IMR-90 (cell line): ENCODE measurements at regions not wholly inside any gene's neighbourhood (a gene's known extent, or its start where the extent isn't known, plus 50 kb on each side); places are given as distances from the start of the nearest gene placed in this dataset.

Experiments used
- ATAC-seq: fragments of 200-7000 bp; cut with Tn5 transposase; 2 replicates; pipeline ENCODE4 v1.9.1; 2020; ENCODE audit warnings: low read depth, mild to moderate bottlenecking, moderate library complexity
- BruUV-seq: library from RNA; stranded (reverse); fragments of 400-500 nt; replicated peaks from 2 replicates; lab custom pipeline; 2021; lab: Mats Ljungman, UMichigan
- CTCF ChIA-PET: fragments of 300-600 bp; formaldehyde crosslinking; extraction: SDS; loops from one replicate; lab custom pipeline; 2021; ENCODE audit warnings: antibody characterized with exemption; lab: Yijun Ruan, JAX
- POLR2A ChIA-PET: fragments of 300-600 bp; sonication (Branson Sonifier 250); formaldehyde crosslinking; loops from one replicate; lab custom pipeline; 2022; ENCODE audit warnings: antibody characterized with exemption; ENCODE audit not compliant: unreplicated experiment; lab: Charles Lee
- DNase-seq: peaks from one replicate; pipeline ENCODE4 v3.0.0; 2013
- H2AFZ ChIP-seq: replicated peaks from 2 replicates; pipeline ENCODE3; 2013; ENCODE audit warnings: low read length, mild to moderate bottlenecking; ENCODE audit not compliant: poor library complexity
- H2AK5ac ChIP-seq: 2 replicates; pipeline ENCODE4 v1.6.1; 2013; ENCODE audit warnings: low read depth, low read length, inconsistent platforms
- H2AK9ac ChIP-seq: replicated peaks from 2 replicates; pipeline ENCODE3; 2013; ENCODE audit warnings: mild to moderate bottlenecking, low read depth, low read length, moderate library complexity; ENCODE audit not compliant: poor library complexity
- H2BK120ac ChIP-seq: 2 replicates; pipeline ENCODE4 v1.6.1; 2013; ENCODE audit warnings: low read depth, low read length, inconsistent platforms
- H2BK15ac ChIP-seq: 3 replicates; pipeline ENCODE4 v1.6.1; 2013; ENCODE audit warnings: low read depth, low read length, inconsistent platforms
- H2BK20ac ChIP-seq: 2 replicates; pipeline ENCODE4 v1.6.1; 2013; ENCODE audit warnings: low read depth, mild to moderate bottlenecking, inconsistent platforms, low read length, moderate library complexity
- H2BK5ac ChIP-seq: 2 replicates; pipeline ENCODE4 v1.6.1; 2013; ENCODE audit warnings: mild to moderate bottlenecking, low read depth, low read length, inconsistent platforms; ENCODE audit not compliant: poor library complexity, severe bottlenecking
- H3K14ac ChIP-seq: replicated peaks from 2 replicates; pipeline ENCODE4 v1.6.1; 2013; ENCODE audit warnings: low read depth, low read length, inconsistent platforms
- H3K18ac ChIP-seq: 2 replicates; pipeline ENCODE4 v1.6.1; 2013; ENCODE audit warnings: low read depth, low read length, control low read depth
- H3K23ac ChIP-seq: 2 replicates; pipeline ENCODE4 v1.6.1; 2013; ENCODE audit warnings: low read depth, low read length, inconsistent platforms
- H3K27ac ChIP-seq: 2 replicates; pipeline ENCODE4 v1.5.1; 2013; ENCODE audit warnings: mild to moderate bottlenecking, control low read depth, low read length; ENCODE audit not compliant: insufficient read depth
- H3K27me3 ChIP-seq: 2 replicates; pipeline ENCODE4 v1.6.1; 2013; ENCODE audit warnings: low read length; ENCODE audit not compliant: control insufficient read depth, insufficient read depth
- H3K36me3 ChIP-seq: 2 replicates; pipeline ENCODE4 v1.6.1; 2013; ENCODE audit warnings: low read length, mixed read lengths; ENCODE audit not compliant: control insufficient read depth, insufficient read depth
- H3K4ac ChIP-seq: 2 replicates; pipeline ENCODE4 v1.6.1; 2013; ENCODE audit warnings: low read depth, low read length, inconsistent platforms
- H3K4me1 ChIP-seq: 2 replicates; pipeline ENCODE4 v1.6.1; 2013; ENCODE audit warnings: low read length, mixed read lengths; ENCODE audit not compliant: control insufficient read depth, insufficient read depth
- H3K4me2 ChIP-seq: 2 replicates; pipeline ENCODE4 v1.6.1; 2013; ENCODE audit warnings: low read depth, mild to moderate bottlenecking, control low read depth, low read length, moderate library complexity
- H3K4me3 ChIP-seq: 2 replicates; pipeline ENCODE4 v1.5.1; 2013; ENCODE audit warnings: low read depth, mild to moderate bottlenecking, control low read depth, low read length, moderate library complexity; ENCODE audit not compliant: insufficient read depth
- H3K56ac ChIP-seq: 2 replicates; pipeline ENCODE4 v1.6.1; 2013; ENCODE audit warnings: low read length, inconsistent platforms; ENCODE audit not compliant: insufficient read depth; ENCODE audit errors: extremely low read depth
- H3K79me1 ChIP-seq, 2 experiments: 2 replicates each; pipeline ENCODE4 v1.6.1; 2013; ENCODE audit warnings: low read length in 2 of 2, inconsistent platforms in 1 of 2, low read depth in 1 of 2
- H3K9ac ChIP-seq: 2 replicates; pipeline ENCODE4 v1.6.1; 2013; ENCODE audit warnings: low read depth, low read length, control low read depth
- H3K9me1 ChIP-seq: 2 replicates; pipeline ENCODE4 v1.6.1; 2013; ENCODE audit warnings: low read length, inconsistent platforms; ENCODE audit not compliant: insufficient read depth
- H3K9me3 ChIP-seq: 2 replicates; pipeline ENCODE4 v1.6.1; 2013; ENCODE audit warnings: low read length; ENCODE audit not compliant: control insufficient read depth, insufficient read depth
- H4K20me1 ChIP-seq: 2 replicates; pipeline ENCODE4 v1.6.1; 2013; ENCODE audit warnings: low read length, inconsistent platforms; ENCODE audit not compliant: insufficient read depth
- H4K5ac ChIP-seq: 2 replicates; pipeline ENCODE4 v1.6.1; 2013; ENCODE audit warnings: mild to moderate bottlenecking, low read depth, low read length, control low read depth
- H4K8ac ChIP-seq, 2 experiments: 2 replicates each; pipeline ENCODE4 v1.6.1; 2013; ENCODE audit warnings: low read depth in 2 of 2, low read length in 2 of 2, control low read depth in 1 of 2, inconsistent platforms in 1 of 2
- H4K91ac ChIP-seq: 2 replicates; pipeline ENCODE4 v1.6.1; 2013; ENCODE audit warnings: low read depth, low read length, inconsistent platforms; ENCODE audit not compliant: insufficient read depth
- BHLHE40 ChIP-seq: fragments of 150-350 bp; IDR thresholded peaks from 2 replicates; pipeline ENCODE4 v1.6.1; 2016; ENCODE audit warnings: mild to moderate bottlenecking, low read depth, low read length
- CHD1 ChIP-seq: IDR thresholded peaks from 2 replicates; pipeline ENCODE4 v1.6.1; 2012; ENCODE audit warnings: low read depth, low read length, improper control_type of control experiment
- FOS ChIP-seq: fragments of 150-350 bp; IDR thresholded peaks from 2 replicates; pipeline ENCODE4 v1.6.1; 2016; ENCODE audit warnings: low read depth, low read length
- MAFK ChIP-seq: IDR thresholded peaks from 2 replicates; pipeline ENCODE4 v1.6.1; 2012; ENCODE audit warnings: low read depth, low read length, improper control_type of control experiment
- POLR2A ChIP-seq: IDR thresholded peaks from 2 replicates; pipeline ENCODE4 v1.6.1; 2012; ENCODE audit warnings: mild to moderate bottlenecking, low read depth, low read length
- RAD21 ChIP-seq: IDR thresholded peaks from 2 replicates; pipeline ENCODE4 v1.6.1; 2012; ENCODE audit warnings: low read length, improper control_type of control experiment
- RCOR1 ChIP-seq: IDR thresholded peaks from 2 replicates; pipeline ENCODE4 v1.6.1; 2012; ENCODE audit warnings: mild to moderate bottlenecking, low read length, improper control_type of control experiment; ENCODE audit not compliant: insufficient replicate concordance
- SMC3 ChIP-seq: fragments of 150-350 bp; IDR thresholded peaks from 2 replicates; pipeline ENCODE4 v1.6.1; 2016; ENCODE audit warnings: low read depth, mild to moderate bottlenecking, antibody characterized with exemption, low read length, moderate library complexity
- USF2 ChIP-seq: fragments of 150-350 bp; IDR thresholded peaks from 2 replicates; pipeline ENCODE4 v1.6.1; 2017; ENCODE audit warnings: mild to moderate bottlenecking, antibody characterized with exemption, low read length, low read depth
- WGBS, 2 experiments: methylation state at CpG; one replicate each; pipeline versions ENCODE4 v1.1.5 to v1.1.7; 2013; ENCODE audit warnings: missing lambda C conversion rate in 2 of 2; ENCODE audit not compliant: insufficient read length in 1 of 2; ENCODE audit errors: extremely low coverage in 2 of 2; 5-methylcytosine and 5-hydroxymethylcytosine counted together
- dilution Hi-C: fragments of 300-500 bp; cut with HindIII; formaldehyde crosslinking; loops from one replicate; pipeline ENCODE4 v1.14.3; 2018; ENCODE audit warnings: low sequenced_read_pairs; ENCODE audit not compliant: unreplicated experiment
- in situ Hi-C: fragments of 300-500 bp; cut with MboI; formaldehyde crosslinking; loops from 3 replicates; pipeline ENCODE4 v1.14.3; 2019; ENCODE audit warnings: low sequenced_read_pairs, inconsistent platforms, mixed read lengths
- intact Hi-C: fragments of 100-400 bp; cut with micrococcal nuclease; formaldehyde crosslinking; loops from 2 replicates; pipeline ENCODE4 v1.10.0; 2022

GRCh38 chr10:123484722-123485121, 181.4 kb upstream of the GPR26 start:
- in situ Hi-C loops = no loop called here
- Histone ChIP-seq H3K36me3 (no peaks in the 10 kb centered on the region), H2AK5ac (no peak overlapping the region), H3K4ac (no peak overlapping the region), H2AK9ac (no peak overlapping the region), H2BK120ac (no peak overlapping the region), H3K27ac (no peak overlapping the region), H4K91ac (no peak overlapping the region), H4K5ac (no peak overlapping the region), H3K4me3 (no peak overlapping the region), H4K20me1 (no peaks in the 10 kb centered on the region), H2BK15ac (no peak overlapping the region), H3K9me1 (no peaks in the 10 kb centered on the region), H3K56ac (no peak overlapping the region), H2BK5ac (no peak overlapping the region), H3K9ac (no peak overlapping the region), H2BK20ac (no peak overlapping the region), H3K14ac (no peak overlapping the region), H3K4me1 (no peaks in the 10 kb centered on the region), H3K4me2 (no peak overlapping the region), H4K8ac (no peak overlapping the region), H3K27me3 (no peaks in the 10 kb centered on the region), H3K9me3 (peaks cover 23% of the 10 kb centered on the region), H2AFZ (no peak overlapping the region), H3K23ac (no peak overlapping the region), H3K18ac (no peak overlapping the region), H3K79me1 (no peaks in the 10 kb centered on the region)
- DNase-seq = no peak
- 0% methylated on average over 2 of the region's 2 CpGs; no CpG with 5 or more reads in 1 of the 2 experiments for WGBS, 2 experiments
- no TSS peak for BruUV-seq
- ChIA-PET POLR2A (no interaction called here), CTCF (no interaction called here)
- dilution Hi-C loops = no loop called here
- ATAC-seq = no peak
- no peak for TF ChIP-seq MAFK
- TF ChIP-seq SMC3 = no peak
- TF ChIP-seq CHD1 = no peak
- no peak for TF ChIP-seq BHLHE40
- TF ChIP-seq FOS = no peak
- TF ChIP-seq RAD21 = no peak
- TF ChIP-seq RCOR1 = no peak
- no peak for TF ChIP-seq USF2
- TF ChIP-seq POLR2A = no peak
- intact Hi-C loops = no loop called here
